SJSA1 (cell line): ENCODE measurements at regions not wholly inside any gene's neighbourhood (a gene's known extent, or its start where the extent isn't known, plus 50 kb on each side); places are given as distances from the start of the nearest gene placed in this dataset.

ENCODE experiments used
- DNase-seq, 2 experiments: peaks; one replicate each; pipeline ENCODE4 v3.0.0-alpha.2; 2015 to 2020; ENCODE audit warnings: low spot score in 2 of 2, low read depth in 1 of 2
- H3K27ac ChIP-seq: fragments of 250-450 bp; sonication (Bioruptor Pico); 2 replicates; pipeline ENCODE4 v1.5.1; 2020; ENCODE audit warnings: mild to moderate bottlenecking, moderate library complexity
- H3K27me3 ChIP-seq: fragments of 250-450 bp; sonication (Bioruptor Pico); replicated peaks from 2 replicates; pipeline ENCODE4 v1.5.1; 2020; ENCODE audit warnings: mild to moderate bottlenecking, moderate library complexity
- H3K36me3 ChIP-seq: fragments of 250-450 bp; sonication (Bioruptor Pico); 2 replicates; pipeline ENCODE4 v1.5.1; 2020; ENCODE audit warnings: mild to moderate bottlenecking
- H3K4me1 ChIP-seq: fragments of 250-450 bp; sonication (Bioruptor Pico); replicated peaks from 2 replicates; pipeline ENCODE4 v1.6.1; 2021; ENCODE audit warnings: mild to moderate bottlenecking
- H3K4me3 ChIP-seq: fragments of 250-450 bp; sonication (Bioruptor Pico); 2 replicates; pipeline ENCODE4 v1.5.1; 2020; ENCODE audit warnings: mild to moderate bottlenecking
- H3K9me3 ChIP-seq: fragments of 250-450 bp; sonication (Bioruptor Pico); replicated peaks from 2 replicates; pipeline ENCODE4 v1.5.1; 2020; ENCODE audit warnings: mild to moderate bottlenecking

- Histone ChIP-seq H3K27me3 (no peaks in the 10 kb centered on the region), H3K4me1 (peaks cover 33% of the 10 kb centered on the region), H3K36me3 (no peaks in the 10 kb centered on the region), H3K9me3 (no peaks in the 10 kb centered on the region), H3K4me3 (no peak overlapping the region), H3K27ac (no peak overlapping the region)
- peak; percentile 78 to 90 for DNase-seq
Observed at GRCh38 chr18:27899893-27900292, 277.0 kb downstream of the CDH2 start.

- Histone ChIP-seq H3K4me1 (peaks cover 7% of the 10 kb centered on the region), H3K4me3 (no peak overlapping the region), H3K36me3 (no peaks in the 10 kb centered on the region), H3K27ac (no peak overlapping the region), H3K27me3 (no peaks in the 10 kb centered on the region), H3K9me3 (no peaks in the 10 kb centered on the region)
- DNase-seq: no peak
Observed at GRCh38 chr18:27894746-27895145, 282.2 kb downstream of the CDH2 start.

GRCh38 chr18:27887711-27888495 is 289.0 kb downstream of the CDH2 start:
- Histone ChIP-seq H3K27ac (peak overlapping the region; percentile 77), H3K4me1 (peaks cover 26% of the 10 kb centered on the region), H3K4me3 (no peak overlapping the region), H3K27me3 (no peaks in the 10 kb centered on the region), H3K9me3 (no peaks in the 10 kb centered on the region), H3K36me3 (no peaks in the 10 kb centered on the region)
- DNase-seq: peak in 1 of 2 experiments; percentile 71

GRCh38 chr18:27887287-27887686 is 289.6 kb downstream of the CDH2 start:
- Histone ChIP-seq H3K27ac (peak overlapping the region; percentile 77), H3K9me3 (no peaks in the 10 kb centered on the region), H3K4me3 (no peak overlapping the region), H3K36me3 (no peaks in the 10 kb centered on the region), H3K4me1 (peaks cover 26% of the 10 kb centered on the region), H3K27me3 (no peaks in the 10 kb centered on the region)
- peak in 1 of 2 experiments; percentile 46 for DNase-seq

GRCh38 chr18:27879540-27879939 is 297.4 kb downstream of the CDH2 start:
- Histone ChIP-seq H3K9me3 (no peaks in the 10 kb centered on the region), H3K27me3 (no peaks in the 10 kb centered on the region), H3K4me1 (no peaks in the 10 kb centered on the region), H3K36me3 (no peaks in the 10 kb centered on the region), H3K27ac (no peak overlapping the region), H3K4me3 (no peak overlapping the region)
- no peak for DNase-seq

- DNase-seq: no peak
- H3K27ac ChIP-seq: no peak overlapping the region
- H3K4me3 ChIP-seq: no peak overlapping the region
Observed at GRCh38 chr18:27871726-27872125, 305.2 kb downstream of the CDH2 start.

GRCh38 chr18:27869735-27870134 is 307.2 kb downstream of the CDH2 start:
- no peaks in the 10 kb centered on the region for H3K36me3 ChIP-seq
- H3K27ac ChIP-seq: no peak overlapping the region
- DNase-seq: no peak
- H3K4me3 ChIP-seq: no peak overlapping the region
- H3K4me1 ChIP-seq: no peaks in the 10 kb centered on the region
- no peaks in the 10 kb centered on the region for H3K9me3 ChIP-seq
- no peaks in the 10 kb centered on the region for H3K27me3 ChIP-seq

More at GRCh38 chr18:27871726-27872125, 305.2 kb downstream of the CDH2 start:
- Histone ChIP-seq H3K27me3 (no peaks in the 10 kb centered on the region), H3K9me3 (no peaks in the 10 kb centered on the region), H3K4me1 (no peaks in the 10 kb centered on the region), H3K36me3 (no peaks in the 10 kb centered on the region)

GRCh38 chr18:27865431-27865830 is 311.5 kb downstream of the CDH2 start:
- Histone ChIP-seq H3K27me3 (no peaks in the 10 kb centered on the region), H3K9me3 (no peaks in the 10 kb centered on the region), H3K4me1 (no peaks in the 10 kb centered on the region), H3K36me3 (no peaks in the 10 kb centered on the region), H3K4me3 (no peak overlapping the region), H3K27ac (no peak overlapping the region)
- no peak for DNase-seq

GRCh38 chr18:27863780-27864430 is 313.0 kb downstream of the CDH2 start:
- Histone ChIP-seq H3K4me3 (no peak overlapping the region), H3K27ac (no peak overlapping the region), H3K27me3 (no peaks in the 10 kb centered on the region), H3K9me3 (no peaks in the 10 kb centered on the region), H3K4me1 (no peaks in the 10 kb centered on the region), H3K36me3 (no peaks in the 10 kb centered on the region)
- no peak for DNase-seq

- Histone ChIP-seq H3K4me3 (no peak overlapping the region), H3K9me3 (no peaks in the 10 kb centered on the region), H3K4me1 (no peaks in the 10 kb centered on the region), H3K36me3 (no peaks in the 10 kb centered on the region), H3K27me3 (no peaks in the 10 kb centered on the region), H3K27ac (no peak overlapping the region)
- DNase-seq: no peak
Observed at GRCh38 chr18:27862041-27862682, 314.8 kb downstream of the CDH2 start.

GRCh38 chr18:27861539-27861938 is 315.4 kb downstream of the CDH2 start:
- DNase-seq: no peak
- Histone ChIP-seq H3K9me3 (no peaks in the 10 kb centered on the region), H3K4me1 (no peaks in the 10 kb centered on the region), H3K4me3 (no peak overlapping the region), H3K27ac (no peak overlapping the region), H3K27me3 (no peaks in the 10 kb centered on the region), H3K36me3 (no peaks in the 10 kb centered on the region)

- DNase-seq: no peak
- no peaks in the 10 kb centered on the region for H3K27me3 ChIP-seq
- no peaks in the 10 kb centered on the region for H3K9me3 ChIP-seq
- H3K27ac ChIP-seq: no peak overlapping the region
- H3K4me1 ChIP-seq: no peaks in the 10 kb centered on the region
- no peak overlapping the region for H3K4me3 ChIP-seq
- H3K36me3 ChIP-seq: no peaks in the 10 kb centered on the region
Observed at GRCh38 chr18:27860701-27861107, 316.2 kb downstream of the CDH2 start.

- H3K36me3 ChIP-seq: no peaks in the 10 kb centered on the region
- H3K4me3 ChIP-seq: no peak overlapping the region
- no peaks in the 10 kb centered on the region for H3K4me1 ChIP-seq
- no peaks in the 10 kb centered on the region for H3K9me3 ChIP-seq
- DNase-seq: no peak
- H3K27me3 ChIP-seq: no peaks in the 10 kb centered on the region
- no peak overlapping the region for H3K27ac ChIP-seq
Observed at GRCh38 chr18:27860011-27860410, 316.9 kb downstream of the CDH2 start.

- H3K27ac ChIP-seq: no peak overlapping the region
- H3K4me1 ChIP-seq: no peaks in the 10 kb centered on the region
- H3K36me3 ChIP-seq: no peaks in the 10 kb centered on the region
- no peak for DNase-seq
- no peaks in the 10 kb centered on the region for H3K9me3 ChIP-seq
- no peaks in the 10 kb centered on the region for H3K27me3 ChIP-seq
- no peak overlapping the region for H3K4me3 ChIP-seq
Observed at GRCh38 chr18:27856820-27857219, 320.1 kb downstream of the CDH2 start.
